ENCODE measurements at regions not wholly inside any gene's neighbourhood (a gene's known extent, or its start where the extent isn't known, plus 50 kb on each side); places are given as distances from the start of the nearest gene placed in this dataset.

DNA sequence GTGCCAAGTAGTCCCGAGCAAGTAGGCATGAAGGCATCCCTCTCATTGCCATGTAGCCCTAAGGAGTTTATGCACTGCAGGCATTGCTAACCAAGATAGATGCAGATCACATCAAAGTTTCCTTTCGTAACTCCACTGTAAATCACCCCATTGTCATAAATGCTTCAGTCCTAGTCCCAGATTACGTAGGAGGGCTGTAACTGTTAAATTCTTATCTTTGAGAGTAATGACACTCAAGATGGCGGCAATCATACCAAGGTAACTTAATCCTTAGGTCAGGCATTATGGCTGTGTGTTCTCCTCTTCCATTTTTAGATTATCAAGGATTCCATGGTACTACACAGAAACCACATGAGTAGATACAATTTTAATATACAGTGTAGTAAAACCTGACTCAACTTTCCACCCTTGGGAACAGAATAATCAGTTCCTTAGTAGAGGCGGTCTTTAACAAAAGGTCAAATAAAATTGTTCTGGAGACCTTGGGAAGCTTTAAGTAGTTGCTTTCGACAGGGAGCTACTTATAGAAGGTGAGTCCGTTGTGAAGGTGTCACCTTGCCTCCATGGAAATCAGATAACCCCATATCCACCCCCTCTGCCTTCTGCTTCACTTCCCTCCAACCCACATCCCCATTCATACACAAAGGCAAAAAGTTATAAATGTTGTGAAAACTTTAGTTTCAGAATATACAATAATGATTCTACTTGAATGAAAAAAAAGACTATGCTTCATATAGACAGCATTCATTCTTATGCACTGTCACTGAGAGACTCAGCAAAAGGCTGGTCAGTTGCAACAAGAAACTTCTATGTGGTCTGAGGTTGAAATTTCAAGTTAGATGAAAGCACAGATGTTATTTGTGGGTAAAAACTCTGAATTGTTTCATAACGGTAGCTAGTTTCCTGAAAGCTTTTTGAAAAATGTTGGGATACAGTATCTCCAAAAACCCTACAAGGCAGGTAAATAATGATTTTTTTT lies 64.8 kb upstream of the GALNT5 start (continued):
- TF ChIP-seq POLR2AphosphoS5 (IDR thresholded peaks at IDR 0.05; ENCODE audit: low read depth) (no peak), EZH2phosphoT487 (IDR thresholded peaks at IDR 0.05; ENCODE audit: unreplicated experiment) (no peak), CREB1 (CRISPR knock-in tag; IDR thresholded peaks at IDR 0.05; ENCODE audit: low read depth) (no peak), EZH2 (IDR thresholded peaks at IDR 0.05; ENCODE audit: low read depth, unreplicated experiment) (no peak)
- TF ChIP-seq, protein P1, sequence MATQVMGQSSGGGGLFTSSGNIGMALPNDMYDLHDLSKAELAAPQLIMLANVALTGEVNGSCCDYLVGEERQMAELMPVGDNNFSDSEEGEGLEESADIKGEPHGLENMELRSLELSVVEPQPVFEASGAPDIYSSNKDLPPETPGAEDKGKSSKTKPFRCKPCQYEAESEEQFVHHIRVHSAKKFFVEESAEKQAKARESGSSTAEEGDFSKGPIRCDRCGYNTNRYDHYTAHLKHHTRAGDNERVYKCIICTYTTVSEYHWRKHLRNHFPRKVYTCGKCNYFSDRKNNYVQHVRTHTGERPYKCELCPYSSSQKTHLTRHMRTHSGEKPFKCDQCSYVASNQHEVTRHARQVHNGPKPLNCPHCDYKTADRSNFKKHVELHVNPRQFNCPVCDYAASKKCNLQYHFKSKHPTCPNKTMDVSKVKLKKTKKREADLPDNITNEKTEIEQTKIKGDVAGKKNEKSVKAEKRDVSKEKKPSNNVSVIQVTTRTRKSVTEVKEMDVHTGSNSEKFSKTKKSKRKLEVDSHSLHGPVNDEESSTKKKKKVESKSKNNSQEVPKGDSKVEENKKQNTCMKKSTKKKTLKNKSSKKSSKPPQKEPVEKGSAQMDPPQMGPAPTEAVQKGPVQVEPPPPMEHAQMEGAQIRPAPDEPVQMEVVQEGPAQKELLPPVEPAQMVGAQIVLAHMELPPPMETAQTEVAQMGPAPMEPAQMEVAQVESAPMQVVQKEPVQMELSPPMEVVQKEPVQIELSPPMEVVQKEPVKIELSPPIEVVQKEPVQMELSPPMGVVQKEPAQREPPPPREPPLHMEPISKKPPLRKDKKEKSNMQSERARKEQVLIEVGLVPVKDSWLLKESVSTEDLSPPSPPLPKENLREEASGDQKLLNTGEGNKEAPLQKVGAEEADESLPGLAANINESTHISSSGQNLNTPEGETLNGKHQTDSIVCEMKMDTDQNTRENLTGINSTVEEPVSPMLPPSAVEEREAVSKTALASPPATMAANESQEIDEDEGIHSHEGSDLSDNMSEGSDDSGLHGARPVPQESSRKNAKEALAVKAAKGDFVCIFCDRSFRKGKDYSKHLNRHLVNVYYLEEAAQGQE (IDR thresholded peaks at IDR 0.05; ENCODE audit: unreplicated experiment), result no peak

GRCh38 chr2:157193461-157193860 lies 64.0 kb upstream of the GALNT5 start:
- Mint-ChIP-seq H3K4me3 (no peak overlapping the region), H3K4me1 (peaks cover 4% of the 10 kb centered on the region; the same call in 2 of the 3 replicates), H3K27ac (no peak overlapping the region), H3K27me3 (ENCODE audit: insufficient read depth, low read depth, poor library complexity) (no peaks in the 10 kb centered on the region), H3K9me3 (no peaks in the 10 kb centered on the region), H3K36me3 (ENCODE audit: low read depth) (no peaks in the 10 kb centered on the region)
- H3K27me3 ChIP-seq (ENCODE audit: insufficient read depth), result no peaks in the 10 kb centered on the region
- TF ChIP-seq NANOG (IDR thresholded peaks at IDR 0.05; ENCODE audit: borderline replicate concordance), result no peak
- TF ChIP-seq, protein P2, sequence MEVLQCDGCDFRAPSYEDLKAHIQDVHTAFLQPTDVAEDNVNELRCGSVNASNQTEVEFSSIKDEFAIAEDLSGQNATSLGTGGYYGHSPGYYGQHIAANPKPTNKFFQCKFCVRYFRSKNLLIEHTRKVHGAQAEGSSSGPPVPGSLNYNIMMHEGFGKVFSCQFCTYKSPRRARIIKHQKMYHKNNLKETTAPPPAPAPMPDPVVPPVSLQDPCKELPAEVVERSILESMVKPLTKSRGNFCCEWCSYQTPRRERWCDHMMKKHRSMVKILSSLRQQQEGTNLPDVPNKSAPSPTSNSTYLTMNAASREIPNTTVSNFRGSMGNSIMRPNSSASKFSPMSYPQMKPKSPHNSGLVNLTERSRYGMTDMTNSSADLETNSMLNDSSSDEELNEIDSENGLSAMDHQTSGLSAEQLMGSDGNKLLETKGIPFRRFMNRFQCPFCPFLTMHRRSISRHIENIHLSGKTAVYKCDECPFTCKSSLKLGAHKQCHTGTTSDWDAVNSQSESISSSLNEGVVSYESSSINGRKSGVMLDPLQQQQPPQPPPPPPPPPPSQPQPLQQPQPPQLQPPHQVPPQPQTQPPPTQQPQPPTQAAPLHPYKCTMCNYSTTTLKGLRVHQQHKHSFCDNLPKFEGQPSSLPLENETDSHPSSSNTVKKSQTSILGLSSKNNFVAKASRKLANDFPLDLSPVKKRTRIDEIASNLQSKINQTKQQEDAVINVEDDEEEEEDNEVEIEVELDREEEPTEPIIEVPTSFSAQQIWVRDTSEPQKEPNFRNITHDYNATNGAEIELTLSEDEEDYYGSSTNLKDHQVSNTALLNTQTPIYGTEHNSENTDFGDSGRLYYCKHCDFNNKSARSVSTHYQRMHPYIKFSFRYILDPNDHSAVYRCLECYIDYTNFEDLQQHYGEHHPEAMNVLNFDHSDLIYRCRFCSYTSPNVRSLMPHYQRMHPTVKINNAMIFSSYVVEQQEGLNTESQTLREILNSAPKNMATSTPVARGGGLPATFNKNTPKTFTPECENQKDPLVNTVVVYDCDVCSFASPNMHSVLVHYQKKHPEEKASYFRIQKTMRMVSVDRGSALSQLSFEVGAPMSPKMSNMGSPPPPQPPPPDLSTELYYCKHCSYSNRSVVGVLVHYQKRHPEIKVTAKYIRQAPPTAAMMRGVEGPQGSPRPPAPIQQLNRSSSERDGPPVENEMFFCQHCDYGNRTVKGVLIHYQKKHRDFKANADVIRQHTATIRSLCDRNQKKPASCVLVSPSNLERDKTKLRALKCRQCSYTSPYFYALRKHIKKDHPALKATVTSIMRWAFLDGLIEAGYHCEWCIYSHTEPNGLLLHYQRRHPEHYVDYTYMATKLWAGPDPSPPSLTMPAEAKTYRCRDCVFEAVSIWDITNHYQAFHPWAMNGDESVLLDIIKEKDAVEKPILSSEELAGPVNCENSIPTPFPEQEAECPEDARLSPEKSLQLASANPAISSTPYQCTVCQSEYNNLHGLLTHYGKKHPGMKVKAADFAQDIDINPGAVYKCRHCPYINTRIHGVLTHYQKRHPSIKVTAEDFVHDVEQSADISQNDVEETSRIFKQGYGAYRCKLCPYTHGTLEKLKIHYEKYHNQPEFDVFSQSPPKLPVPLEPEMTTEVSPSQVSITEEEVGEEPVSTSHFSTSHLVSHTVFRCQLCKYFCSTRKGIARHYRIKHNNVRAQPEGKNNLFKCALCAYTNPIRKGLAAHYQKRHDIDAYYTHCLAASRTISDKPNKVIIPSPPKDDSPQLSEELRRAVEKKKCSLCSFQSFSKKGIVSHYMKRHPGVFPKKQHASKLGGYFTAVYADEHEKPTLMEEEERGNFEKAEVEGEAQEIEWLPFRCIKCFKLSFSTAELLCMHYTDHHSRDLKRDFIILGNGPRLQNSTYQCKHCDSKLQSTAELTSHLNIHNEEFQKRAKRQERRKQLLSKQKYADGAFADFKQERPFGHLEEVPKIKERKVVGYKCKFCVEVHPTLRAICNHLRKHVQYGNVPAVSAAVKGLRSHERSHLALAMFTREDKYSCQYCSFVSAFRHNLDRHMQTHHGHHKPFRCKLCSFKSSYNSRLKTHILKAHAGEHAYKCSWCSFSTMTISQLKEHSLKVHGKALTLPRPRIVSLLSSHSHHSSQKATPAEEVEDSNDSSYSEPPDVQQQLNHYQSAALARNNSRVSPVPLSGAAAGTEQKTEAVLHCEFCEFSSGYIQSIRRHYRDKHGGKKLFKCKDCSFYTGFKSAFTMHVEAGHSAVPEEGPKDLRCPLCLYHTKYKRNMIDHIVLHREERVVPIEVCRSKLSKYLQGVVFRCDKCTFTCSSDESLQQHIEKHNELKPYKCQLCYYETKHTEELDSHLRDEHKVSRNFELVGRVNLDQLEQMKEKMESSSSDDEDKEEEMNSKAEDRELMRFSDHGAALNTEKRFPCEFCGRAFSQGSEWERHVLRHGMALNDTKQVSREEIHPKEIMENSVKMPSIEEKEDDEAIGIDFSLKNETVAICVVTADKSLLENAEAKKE (CRISPR knock-in tag; IDR thresholded peaks at IDR 0.05), result no peak
- no peak for TF ChIP-seq POLR2AphosphoS5 (IDR thresholded peaks at IDR 0.05; ENCODE audit: low read depth)
- no peaks in the 10 kb centered on the region for H3K9me2 ChIP-seq (ENCODE audit: insufficient read depth)
- H3K79me2 ChIP-seq (replicated peaks; ENCODE audit: insufficient read depth), result no peaks in the 10 kb centered on the region
- no peak overlapping the region for H3K4me2 ChIP-seq
- H3K36me3 ChIP-seq (ENCODE audit: insufficient read depth), result no peaks in the 10 kb centered on the region
- H2AFZ ChIP-seq, result no peak overlapping the region
- H3K4me3 ChIP-seq, result no peak overlapping the region
- no peak overlapping the region for H3K27ac ChIP-seq (ENCODE audit: low read depth)
- DNase-seq (ENCODE audit: low spot score), result no peak
- no peaks in the 10 kb centered on the region for H3F3A ChIP-seq (replicated peaks; ENCODE audit: low read depth)
- ATAC-seq, result no peak
- H3K4me1 ChIP-seq (ENCODE audit: insufficient read depth), result no peaks in the 10 kb centered on the region
- H4K20me1 ChIP-seq (replicated peaks; ENCODE audit: insufficient read depth), result no peaks in the 10 kb centered on the region
